ENCODE measurements at regions not wholly inside any gene's neighbourhood (a gene's known extent, or its start where the extent isn't known, plus 50 kb on each side); places are given as distances from the start of the nearest gene placed in this dataset.

- DNase-seq = no peak
Observed at GRCh38 chr7:106606120-106606519, 54.8 kb downstream of the CCDC71L start.

DNA sequence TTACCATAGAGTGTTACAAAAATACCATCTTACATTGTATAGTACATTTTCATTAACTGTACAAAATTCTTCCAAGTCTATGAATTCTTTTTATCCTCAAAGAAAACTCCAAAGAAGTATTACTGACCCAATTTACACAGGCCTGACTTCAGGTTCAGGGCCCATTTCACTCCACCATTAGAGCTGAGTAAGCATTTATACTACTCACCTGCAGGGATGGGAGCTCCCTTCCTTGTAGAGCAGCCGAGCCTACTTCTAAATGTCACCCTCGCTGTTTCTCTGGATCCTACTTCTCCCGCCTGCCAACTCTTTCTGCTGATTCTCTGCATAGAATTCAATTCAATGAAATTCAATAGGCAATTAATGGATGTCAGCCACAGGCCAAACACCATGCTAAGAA is 56.0 kb downstream of the CCDC71L start:
- DNase-seq = no peak

- no peak for DNase-seq
Observed at GRCh38 chr7:106604303-106604924, 56.5 kb downstream of the CCDC71L start.

DNA sequence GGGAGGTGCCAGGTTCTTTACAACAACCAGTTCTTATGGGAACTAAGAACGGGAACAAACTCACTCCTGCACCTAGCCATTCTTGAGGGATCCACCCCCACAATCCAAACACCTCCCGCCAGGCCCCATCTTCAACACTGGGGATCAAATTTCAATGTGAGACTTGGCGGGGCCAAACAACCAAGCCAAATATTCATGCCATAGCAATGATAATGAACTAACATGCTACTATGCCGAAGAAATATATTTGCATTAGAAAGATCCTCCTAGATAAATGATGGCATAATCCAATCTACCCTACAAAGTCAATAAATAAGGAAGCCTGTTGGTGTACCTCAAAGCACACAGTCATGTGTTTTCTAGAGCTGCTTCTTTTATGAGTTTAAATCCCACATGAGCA is 57.6 kb downstream of the CCDC71L start:
- DNase-seq = no peak

- no peak for DNase-seq
Observed at GRCh38 chr7:106602062-106602461, 58.9 kb downstream of the CCDC71L start.

GRCh38 chr7:106600569-106601373 is 60.2 kb downstream of the CCDC71L start:
- no peak for DNase-seq

GRCh38 chr7:106599343-106599698 is 61.6 kb downstream of the CCDC71L start:
- DNase-seq = no peak

DNA sequence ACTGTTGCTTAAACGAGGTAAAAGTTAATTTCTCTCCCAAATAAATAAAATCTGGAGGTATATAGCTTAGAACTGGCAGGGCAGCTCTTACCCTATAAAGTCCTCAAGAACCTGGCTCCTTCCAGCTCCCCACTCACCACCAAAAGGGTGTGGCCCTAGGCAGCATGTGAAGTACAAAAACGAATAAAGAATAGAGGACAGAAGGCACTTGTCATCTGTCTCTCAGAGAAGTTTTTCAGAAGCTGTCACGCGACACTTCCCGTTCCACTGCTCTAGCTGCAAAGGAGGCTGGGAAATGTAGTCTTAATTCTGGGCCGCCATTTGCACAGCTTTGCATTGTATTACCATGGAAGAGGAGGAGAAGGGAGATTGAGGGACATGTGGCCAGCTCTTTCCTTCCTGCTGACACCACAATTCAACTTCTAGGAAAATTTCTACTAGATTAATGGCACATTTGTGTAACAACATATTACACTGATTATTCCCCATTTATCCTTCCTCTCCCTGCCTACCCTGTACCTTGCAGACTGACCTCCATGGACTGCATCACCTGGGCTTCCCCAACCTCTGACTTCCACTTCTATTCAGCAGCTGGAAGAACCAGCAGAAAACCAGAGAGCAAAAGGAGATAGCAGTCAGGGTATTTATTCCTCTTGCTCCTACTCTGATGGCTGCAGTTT is 62.2 kb downstream of the CCDC71L start:
- peak; percentile 17 for DNase-seq

DNA sequence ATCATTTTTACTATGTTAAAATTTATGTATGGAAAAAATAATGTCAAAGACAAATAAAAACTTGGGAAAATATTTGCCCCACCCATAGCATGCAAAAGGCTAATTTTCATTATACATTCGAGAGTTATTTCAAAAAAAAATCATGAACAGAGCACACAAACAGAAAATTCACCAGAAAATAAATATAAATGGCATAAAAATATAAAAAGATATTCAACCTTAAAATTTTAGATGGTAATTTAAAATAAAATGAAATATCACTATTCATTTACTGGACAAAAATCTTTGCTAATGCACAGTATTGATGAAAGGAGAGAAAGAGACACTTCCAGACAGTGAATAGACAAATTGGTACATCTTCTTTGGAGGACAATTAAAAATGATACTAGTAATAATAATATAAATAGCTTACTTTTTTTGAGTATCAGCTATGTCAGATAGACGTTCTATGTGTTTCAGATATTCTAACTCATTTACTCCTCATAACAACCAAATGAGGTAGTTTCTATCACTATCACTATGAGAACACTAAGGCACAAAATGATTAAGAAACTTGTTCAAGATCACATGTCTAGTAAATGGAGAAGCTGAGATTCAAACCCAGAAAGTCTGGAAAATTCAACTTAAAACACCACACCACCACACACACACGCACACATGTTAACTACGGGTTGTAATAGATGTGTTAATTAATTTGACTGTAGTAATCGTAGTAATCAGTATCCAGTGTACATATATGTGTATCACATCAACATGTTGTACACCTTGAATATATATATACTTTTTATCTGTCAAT is 63.0 kb downstream of the CCDC71L start:
- DNase-seq = no peak

GRCh38 chr7:106597014-106597413 is 63.9 kb downstream of the CCDC71L start:
- no peak for DNase-seq

DNA sequence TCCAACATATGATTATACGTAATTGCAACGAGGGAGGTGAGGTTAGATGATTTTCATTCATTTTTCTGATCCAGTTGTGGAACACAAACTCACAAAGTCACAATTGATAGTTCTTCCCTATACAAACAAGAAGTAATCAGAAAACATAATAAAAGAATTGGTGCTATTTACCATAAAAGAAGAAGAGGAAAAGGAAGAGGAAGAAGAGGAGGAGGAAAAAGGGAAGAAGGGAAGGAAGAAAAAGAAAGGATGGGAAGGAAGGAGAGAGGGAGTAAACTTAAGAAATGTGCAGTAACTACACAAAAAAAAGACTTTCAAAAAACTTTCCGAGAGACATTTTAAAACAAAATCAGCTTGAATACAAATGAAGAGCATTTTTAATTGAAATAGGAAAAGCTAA is 65.0 kb downstream of the CCDC71L start:
- DNase-seq = no peak

DNA sequence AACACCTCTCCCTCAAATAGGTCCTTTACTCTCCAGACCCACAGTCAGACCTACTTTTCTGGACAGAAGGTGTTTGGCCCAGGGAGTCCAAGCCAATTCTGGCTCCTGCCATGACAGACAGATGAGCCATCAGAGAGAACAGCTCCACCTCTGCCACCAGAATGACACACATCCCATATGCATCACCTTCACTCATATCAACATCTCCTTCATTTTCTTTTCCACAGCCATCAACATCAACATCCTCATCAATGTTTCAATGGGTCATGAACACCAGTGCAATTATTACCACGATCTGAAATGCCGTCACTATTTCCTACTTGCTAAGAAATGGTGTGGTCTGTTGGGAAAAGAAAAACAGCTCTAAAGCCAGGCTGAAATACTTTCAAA is 67.9 kb downstream of the CCDC71L start:
- DNase-seq = no peak

GRCh38 chr7:106592282-106593027 is 68.5 kb downstream of the CCDC71L start:
- DNase-seq = no peak

- DNase-seq = no peak
Observed at GRCh38 chr7:106591146-106591545, 69.8 kb downstream of the CCDC71L start.

DNA sequence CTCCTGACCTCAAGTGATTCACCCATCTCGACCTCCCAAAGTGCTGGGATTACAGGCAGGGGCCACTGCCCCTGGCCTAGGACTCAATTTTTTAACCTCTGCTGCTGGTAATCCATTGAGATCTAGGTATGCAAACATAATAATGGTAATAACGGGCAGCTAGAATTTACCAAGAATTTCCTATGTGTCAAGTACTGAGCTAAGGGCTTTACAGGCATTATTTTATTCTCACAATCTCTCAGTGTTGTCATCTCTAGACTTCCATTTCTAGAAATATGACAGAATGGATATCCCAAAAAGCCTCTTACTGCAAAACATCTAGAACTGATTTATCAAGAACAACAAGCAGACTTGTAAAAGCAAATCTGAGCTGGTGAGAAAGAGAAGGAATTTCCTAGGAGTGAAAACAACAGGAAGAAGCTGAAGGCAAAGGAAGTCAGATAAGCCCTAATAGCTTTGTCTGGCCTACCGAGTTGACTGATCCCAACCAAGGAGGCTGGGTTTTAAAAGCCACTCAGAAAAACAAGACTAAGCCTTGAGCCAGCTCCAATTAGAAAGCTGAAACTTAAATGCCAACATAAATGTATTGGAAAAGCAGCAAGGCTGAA is 70.6 kb downstream of the CCDC71L start:
- DNase-seq = no peak

GRCh38 chr7:106589198-106589879 is 71.6 kb downstream of the CCDC71L start:
- no peak for DNase-seq

DNA sequence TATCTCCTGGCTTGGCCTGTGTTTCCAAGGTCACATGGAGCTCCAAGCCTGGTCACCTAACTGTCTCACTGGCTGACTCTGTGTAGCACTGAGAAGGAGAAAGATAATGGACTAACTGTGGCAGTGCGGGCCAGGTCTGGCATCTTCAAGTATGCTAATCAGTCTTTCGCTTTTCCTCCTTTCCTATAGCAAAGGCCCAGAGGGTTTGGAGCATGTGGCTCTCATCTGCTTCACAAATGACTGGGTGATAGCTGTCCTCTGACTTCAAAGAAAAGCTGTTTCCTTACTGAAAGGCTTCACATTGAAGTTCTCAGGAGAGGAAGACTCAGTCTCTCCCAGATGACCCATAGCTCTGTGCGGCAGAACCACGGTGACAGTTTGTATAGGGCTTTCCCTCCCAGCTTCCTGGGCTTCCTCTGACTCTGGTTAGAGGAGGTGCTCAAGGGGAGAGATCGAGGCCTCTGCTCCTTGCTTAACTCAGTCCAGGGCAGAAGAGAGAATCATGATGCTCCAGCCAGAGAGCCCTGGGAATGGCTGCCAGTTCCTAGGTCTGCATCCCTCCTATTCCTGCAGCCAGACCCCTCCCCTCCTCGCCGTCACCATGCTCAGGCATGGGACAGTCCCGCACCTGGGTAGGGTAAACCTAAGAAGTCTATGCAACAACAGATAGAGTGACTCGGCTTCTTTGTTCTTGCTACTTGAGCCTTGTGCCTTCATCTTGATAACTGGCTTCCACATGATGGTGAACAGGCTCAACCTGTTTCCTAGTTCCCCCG is 72.3 kb downstream of the CCDC71L start:
- DNase-seq = no peak

DNA sequence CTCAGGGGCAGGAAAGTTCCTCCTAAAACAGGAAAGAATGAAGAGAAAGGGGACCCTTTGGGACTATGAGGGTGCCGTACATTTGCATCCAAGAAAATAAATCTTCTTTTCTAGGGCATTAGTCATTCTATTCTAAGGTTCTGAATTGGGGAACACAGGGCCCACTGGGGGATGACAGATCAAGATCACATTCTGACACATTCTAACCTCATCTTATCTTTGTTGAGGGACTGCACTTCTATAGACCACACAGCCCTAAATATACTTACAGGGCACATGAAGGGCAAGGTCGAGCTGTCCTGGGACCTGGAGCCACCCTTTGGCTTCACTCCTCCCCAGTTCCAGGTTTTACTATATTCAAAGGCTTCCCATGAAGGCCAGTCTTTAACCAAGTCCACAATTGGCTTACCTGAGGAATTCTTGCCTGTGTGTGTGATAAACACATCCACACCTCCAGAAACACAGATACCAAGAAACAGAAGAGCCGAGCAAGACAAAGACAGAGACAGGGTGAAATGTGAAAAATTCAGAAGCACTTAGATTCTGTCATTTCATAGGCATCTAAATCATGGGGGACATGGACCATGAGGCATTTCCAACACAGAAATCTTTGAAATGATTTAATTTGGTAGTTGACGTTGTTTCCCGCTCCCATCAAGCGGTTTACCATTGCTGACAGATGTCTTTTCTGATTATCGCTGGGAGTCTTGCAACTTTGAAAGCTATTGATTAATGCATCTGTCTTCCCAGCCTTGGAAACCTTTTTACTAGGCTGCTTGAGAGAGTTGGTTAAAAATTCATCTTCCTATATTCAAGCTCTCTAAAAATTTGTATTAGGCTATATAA is 75.8 kb downstream of the CCDC71L start:
- DNase-seq = no peak

All from hindlimb muscle (tissue), 1 donor.